ENCODE measurements at regions not wholly inside any gene's neighbourhood (a gene's known extent, or its start where the extent isn't known, plus 50 kb on each side); places are given as distances from the start of the nearest gene placed in this dataset.
A peak's percentile ranks its signal among the peaks of the same experiment; 100 is the strongest.

DNA sequence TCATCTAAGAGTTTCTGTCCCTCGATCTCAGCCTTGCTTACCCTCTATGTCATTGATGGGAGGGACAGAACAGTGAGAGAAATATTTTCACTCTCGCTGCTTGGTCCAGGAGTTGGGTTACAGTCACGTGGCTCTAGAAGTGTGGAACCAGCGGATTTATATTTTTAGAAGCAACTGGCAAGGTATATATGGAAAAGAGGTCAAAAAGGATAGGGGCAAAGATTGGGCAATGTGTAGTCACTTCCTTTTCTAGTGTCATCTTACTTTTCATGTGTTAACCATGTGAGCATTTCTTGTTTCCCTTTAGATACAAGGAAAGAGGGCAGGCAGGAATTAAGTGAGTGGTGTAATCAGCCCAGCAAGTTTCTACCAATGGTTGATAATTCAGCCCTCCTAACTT, 111.5 kb upstream of the ZNF366 start:
- DNase-seq: no peak

DNA sequence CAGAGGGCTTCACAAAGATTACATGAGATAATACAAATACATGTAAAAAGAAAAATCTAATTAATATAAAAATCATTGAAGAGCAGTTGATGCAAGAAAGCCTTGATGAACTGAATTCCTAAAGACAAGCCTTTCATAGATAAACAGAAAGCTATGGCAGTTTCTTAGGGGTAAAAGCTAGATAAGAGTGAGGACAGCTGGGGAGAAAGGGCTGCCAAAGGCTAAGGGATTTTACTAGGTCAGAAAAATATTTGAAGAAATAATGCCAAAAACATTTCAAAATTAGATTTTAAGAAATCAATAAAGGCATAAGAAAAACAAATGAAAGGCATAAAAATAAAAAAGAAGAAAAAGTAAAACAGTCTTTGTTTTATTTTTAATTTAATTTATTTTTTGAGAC, 107.9 kb upstream of the ZNF366 start:
- no peak for DNase-seq

DNA sequence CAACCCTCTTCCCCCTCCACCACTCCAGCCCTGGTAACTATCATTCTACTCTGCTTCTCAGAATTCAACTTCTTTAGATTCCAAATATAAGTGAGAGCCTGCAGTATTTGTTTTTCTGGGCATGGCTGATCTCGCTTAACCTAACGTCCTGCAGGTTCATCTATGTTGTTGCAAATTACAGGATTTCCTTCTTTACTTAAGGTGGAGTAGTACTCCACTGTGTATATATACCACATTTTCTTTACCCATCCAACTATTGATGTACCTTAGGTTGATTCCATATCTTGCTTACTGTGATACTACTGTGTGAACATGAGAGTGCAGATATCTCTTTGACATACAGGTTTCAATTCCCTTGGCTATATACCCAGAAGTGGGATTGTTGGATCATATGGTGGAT, 106.3 kb upstream of the ZNF366 start:
- DNase-seq: no peak

DNA sequence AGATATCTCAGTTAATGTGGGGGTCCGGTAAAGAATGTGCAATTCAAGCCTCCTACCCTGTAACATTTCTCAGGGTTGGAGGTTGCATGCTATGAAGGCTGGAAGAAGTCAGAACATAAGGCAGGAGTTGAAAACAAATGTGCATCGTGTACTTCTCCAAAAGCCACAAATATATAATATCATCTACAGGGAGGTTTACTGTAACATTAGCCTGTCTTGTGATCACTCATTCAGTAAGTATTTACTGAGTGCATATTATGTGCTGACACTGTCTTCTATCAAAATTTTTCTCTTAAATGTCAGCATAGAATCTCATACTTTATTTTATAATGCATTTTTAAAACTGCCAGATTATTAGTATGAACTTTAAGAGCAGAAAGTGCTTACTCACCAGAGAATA, 105.6 kb upstream of the ZNF366 start:
- DNase-seq: no peak

DNA sequence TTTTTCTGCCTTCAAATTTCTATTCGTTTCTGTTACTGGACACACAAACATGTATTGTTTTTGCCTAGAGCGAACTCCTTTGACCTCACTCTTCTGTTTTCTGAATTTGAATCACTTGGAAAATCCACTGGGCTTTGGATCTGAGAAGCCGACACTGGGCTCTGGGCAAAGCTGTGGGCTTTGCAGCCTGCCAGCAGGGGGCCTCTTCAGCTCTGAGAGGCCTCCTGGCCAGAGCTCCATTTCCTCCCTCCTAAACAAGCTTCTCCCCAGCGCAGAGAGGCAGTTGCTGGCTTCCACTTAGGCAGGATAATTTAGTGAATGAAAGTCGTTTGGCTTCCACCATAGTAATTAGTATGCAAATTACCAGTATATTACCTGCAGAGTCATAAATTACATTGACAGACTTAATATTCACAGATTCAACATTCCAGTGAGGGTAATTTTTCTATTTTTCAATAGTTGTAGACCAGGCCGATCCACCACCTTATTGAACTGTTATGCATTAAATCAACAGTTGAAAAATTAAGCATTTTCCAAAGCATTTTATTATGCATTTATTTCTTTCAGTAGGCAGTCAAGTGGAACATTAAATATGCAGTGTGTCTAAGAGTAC, 104.0 kb upstream of the ZNF366 start:
- DNase-seq: peak; percentile 61

DNA sequence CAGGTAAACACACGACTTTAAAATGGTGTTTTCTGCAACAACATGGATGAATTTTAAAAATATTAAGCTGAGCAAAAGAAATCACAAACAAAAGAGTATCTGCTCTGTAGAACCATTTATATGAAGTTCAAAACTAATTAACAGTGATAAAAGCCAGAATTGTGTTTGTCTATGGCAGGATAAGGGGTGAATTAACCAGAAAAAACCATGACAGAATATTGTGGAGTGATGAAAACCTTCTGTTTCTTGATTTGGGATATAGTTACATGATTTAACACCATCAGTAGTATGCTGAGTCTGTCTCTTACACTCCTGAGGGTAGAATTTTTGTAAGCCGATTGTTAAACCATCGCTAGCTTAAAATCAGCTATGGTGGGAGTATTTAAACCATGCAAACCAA, 101.7 kb upstream of the ZNF366 start:
- DNase-seq: no peak

DNA sequence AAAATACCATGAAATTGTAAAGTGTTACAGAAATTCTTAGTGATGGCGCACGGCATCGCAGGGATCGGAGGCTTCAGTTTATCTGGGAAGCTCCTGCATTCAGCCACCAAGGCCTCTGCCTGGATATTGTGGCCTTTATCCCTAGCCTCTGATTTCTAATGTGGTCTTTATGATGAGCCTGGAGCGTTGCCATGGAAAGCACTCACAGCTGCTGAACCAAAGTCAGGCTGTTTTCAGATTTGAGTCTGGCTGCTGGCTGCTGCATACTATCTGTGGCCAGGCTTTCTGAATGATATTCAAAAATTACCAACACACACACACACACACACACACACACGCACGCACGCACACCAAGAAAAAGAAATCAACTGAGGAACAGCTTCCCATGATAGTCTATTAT, 101.1 kb upstream of the ZNF366 start:
- DNase-seq: no peak

DNA sequence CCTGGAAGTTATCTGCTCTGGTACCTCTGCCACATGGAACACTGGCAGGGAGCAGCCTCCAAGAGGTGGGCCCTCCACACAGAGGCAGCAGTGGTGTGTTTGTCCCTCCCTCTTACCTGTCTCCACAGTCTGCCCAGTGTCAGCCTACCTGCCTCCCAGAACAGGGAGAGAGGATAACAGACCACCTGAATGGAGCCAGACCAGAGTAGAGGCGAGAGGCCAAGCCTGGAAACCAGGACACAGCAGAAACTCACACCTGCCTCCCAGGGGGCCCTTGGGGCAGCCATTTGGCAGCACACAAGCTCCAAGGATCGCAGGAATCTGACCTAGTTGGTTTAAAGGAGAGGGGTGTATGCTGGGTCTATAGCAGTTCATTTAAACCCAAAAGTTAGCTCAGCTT, 100.2 kb upstream of the ZNF366 start:
- DNase-seq: no peak

DNA sequence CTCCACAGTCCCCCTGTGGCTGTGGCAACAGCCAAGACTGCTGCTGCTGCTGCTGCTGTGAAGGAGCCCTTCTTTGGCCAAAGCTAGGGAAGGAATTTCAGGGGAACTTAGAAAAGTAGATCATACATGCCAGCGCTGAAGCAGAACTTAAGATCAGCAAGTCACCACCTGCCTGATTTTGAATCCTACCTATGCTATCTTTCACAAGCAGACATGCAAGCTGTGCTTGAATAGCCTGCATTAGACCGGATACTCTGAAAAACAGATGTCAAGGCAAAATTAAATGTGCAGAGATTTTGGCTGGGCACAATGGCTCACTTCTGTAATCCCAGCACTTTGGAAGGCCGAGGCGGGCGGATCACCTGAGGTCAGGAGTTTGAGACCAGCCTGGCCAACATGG, 99.3 kb upstream of the ZNF366 start:
- DNase-seq: no peak

DNA sequence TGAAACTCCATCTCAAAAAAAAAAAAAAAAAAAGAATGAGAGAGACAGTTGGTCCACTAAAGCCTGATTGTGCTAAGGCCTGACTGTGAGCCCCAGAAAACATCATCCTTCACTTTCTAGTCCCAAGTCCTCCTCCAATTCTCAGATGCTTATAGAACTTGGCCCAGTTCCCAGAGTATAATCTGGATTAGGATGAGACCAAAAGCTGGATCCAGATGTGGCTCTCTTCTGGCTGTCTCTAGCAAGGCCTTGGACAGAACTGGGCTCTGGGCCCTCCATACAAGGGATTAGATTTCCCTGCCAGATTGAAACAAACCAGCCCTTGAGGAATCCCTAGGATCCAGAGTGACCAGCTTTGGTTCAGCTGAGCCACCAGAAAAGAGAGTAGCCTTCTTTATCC, 98.4 kb upstream of the ZNF366 start:
- DNase-seq: no peak

DNA sequence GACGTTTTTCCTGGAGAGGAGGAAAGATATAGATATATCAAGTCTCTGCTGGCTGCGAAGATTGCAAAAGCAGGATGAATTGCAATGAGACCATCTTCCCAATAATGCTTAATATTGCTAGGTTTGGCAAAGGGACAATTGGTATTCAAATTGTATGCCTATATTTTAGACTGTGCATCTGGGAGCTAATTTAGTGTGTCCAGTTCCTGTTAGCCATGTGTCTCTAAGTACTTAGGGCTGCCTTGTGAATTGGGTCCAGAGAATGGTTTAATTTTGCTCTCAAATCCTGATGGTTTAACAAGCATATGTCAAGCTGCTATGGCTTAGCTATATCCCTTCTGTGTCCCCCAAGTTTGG, 97.6 kb upstream of the ZNF366 start:
- no peak for DNase-seq

DNA sequence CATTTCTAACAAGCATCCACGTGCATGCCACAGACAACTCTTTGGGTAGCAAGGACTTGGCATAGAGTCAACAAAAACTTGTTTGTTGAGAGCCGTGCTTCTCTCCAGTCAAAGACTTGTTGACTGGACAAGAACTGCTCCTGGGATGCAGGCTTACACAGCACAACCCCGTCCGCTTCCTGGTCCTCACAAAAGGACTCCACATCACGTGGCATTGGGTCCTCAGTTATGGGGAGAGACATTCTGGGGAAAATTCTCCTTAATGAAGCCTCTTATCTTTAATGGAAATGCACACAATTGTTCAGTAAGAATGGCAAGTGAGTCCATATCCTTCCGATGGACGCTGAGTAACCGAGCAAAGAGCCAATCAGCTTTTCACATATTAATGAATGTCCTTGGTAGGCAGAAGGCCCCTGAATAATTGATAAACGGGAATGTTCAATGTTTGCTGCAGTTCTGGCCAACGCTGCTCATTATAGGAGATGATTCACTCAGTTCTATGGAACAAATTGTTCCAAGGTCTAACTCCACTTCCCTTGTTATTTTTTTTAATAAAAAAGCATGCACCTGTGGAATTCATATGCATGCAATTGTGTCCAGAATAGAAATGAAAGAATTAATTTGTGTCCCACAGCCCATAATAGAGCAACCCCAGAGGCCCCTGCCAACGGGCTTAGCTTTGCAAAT, 97.0 kb upstream of the ZNF366 start:
- DNase-seq: no peak

DNA sequence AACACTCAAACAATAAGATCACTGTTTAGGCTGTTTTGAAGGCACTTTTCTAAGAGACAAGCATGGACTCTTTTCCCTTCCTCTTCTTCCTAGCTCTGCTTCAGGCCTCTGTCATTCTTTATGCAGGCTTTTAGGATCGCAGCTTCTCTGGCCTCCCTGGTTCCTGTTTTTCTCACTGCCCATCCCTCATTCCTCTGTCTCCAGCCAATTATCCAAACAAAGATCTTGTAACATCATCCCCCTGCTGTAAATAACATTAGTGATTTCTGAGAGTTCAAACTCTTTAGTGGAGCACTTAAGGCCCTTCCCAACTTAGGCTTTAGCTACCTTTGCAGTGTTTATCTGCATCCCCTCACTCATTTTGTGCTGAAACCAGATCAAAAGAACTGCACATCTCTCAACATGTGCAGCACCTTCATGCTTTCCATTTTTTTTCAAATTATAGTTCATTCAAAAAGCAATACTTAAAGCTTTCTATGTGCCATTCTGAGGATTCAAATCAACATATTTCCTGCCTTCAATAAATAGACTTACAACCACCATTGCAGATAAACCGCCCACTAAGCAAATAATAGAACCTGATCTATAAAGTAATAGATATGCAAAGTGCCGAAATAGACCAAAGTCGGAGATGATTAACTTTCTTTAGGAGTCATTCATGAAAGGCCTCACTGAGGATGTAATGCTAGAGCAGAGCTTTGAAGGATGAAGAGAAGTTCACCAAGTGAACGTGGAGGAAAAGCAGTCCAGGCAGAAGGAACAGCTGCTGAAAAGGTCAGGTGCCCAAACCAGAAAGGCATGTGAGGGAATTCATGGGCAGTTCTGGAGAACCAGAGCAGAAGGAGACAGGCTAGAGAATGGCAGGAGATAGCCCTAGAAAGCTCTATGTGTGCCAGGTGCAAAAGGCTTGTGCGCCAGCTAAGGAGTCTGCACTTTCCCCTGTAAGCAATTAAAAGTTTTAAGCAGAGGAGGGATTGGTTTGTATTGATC, 95.8 kb upstream of the ZNF366 start:
- no peak for DNase-seq

DNA sequence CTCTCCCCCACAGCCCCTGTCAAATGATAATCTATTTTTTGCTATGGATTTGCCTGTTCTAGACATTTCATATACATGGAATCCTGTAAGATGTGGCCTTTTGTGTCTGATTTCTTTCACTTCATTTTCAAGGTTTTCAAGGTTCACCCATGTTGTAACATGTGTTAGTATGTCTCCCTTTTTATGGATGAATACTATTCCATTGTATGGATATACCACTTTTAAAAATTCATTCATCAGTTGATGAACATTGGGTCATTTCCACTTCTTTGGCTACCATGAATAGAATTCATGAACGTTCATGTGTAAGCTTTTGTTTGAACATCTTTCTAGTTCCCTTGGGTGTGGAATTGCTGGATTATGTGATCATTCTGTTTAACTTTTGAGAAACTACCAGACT, 94.7 kb upstream of the ZNF366 start:
- no peak for DNase-seq

DNA sequence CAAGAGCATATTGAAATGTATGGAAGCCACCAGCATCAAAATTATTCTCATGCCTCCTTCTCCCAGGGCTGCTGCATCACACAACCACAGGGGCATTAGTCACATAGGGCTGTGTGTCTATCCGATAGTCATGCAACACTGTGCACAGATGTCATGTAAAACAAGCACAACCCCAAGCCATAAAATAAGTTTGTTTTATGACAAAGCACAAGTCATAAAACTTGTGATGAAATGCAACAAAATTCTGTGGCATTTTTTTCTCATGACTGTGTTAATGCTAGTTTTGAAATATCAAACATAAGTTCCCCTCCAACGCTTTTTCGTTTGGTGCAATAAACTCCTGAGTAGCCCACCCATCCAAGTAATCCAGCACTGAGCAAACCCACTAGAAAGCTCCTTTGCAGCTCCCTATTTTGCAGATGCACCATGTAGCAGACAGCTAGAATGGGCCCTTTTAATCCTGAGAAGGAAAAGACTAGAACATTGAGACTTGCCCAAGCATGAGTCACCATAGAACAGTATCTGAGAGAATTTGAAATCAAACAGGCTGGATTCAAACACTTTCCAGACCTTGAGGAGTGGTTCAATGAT, 93.3 kb upstream of the ZNF366 start:
- DNase-seq: no peak

DNA sequence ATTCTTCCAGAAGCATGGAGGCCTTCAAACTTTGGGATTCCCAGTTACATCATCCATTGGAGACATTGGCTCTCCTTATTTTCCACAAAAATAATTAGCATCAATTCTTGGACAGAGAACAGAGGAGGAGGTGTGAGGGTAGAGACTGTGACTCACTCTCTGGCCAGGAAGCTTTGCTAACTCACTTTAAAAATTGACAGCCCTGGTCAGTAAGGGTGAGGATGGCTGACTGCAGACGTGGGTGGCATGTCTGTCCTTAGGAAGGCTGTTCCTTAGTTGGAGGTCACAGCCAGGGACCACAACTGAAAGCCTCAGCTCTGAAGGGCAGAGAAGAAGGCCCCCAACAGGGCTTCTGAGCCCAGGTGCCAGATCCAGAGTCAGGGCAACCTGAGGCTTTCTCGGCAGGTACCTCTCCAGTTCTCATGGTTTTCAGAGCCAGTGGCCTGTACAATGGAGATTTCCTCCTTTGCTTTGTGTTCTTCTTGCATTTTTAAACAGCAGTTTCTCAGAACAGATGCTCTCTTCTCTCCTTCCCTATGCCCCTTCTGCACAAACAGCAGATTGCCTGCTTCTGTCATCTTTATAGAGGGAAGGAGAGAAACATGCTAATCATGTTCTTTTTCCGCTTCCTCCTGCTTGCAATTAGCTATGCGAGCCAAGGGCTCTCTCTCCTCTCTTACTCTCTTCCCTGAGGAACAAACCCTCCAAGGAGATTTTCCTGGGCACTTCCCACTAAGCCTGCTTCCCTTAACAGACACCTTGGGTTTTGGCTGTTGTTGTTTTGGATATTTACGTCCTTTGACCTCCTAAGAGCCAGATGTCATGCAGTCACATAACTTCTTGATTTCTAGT, 92.5 kb upstream of the ZNF366 start:
- DNase-seq: no peak

DNA sequence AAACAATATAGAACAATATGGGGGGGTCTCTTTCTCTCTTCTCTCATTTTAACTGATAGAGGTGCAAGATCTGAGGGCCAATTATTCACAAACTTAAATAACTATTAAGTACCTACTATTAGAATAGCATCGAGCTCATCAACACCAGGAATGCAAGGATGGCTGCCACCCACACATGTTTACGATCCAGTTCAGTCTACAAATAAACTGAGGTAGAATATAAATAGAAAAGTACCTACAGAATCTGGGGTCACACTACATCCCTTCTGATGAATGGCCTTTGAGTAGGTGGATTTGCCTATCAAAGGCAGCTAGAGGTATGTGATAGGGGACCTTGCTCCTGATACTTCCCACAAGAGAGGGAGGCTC, 91.8 kb upstream of the ZNF366 start:
- DNase-seq: no peak

DNA sequence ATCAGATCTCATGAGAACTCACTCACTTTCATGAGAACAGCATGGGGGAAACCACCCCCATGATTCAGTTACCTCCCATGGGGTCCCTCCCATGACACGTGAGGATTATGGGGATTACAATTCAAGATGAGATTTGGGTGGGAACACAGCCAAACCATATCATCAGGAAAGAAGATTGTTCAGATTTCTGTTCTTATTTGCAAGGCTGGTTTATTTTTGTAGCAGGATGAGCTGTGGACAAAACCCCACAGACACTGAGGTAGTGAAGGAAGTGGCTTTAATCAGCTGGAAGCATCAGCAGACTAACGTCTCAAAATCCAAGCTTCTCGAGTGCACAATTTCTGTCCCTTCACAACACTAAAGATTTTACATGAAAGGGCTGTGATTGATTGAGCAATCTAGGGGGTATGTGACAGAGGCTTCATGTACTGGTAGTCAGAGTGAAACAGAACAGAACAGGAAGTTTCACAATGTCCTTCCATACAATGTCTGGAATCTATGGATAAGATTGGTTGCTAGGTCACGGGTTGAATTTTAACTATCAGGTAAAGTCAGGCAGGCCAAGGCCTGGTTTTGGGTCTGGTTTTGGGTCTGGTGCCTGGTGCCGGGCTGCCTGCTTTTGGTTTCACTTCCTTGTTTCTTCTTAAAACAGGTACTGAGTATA, 91.3 kb upstream of the ZNF366 start:
- no peak for DNase-seq

DNA sequence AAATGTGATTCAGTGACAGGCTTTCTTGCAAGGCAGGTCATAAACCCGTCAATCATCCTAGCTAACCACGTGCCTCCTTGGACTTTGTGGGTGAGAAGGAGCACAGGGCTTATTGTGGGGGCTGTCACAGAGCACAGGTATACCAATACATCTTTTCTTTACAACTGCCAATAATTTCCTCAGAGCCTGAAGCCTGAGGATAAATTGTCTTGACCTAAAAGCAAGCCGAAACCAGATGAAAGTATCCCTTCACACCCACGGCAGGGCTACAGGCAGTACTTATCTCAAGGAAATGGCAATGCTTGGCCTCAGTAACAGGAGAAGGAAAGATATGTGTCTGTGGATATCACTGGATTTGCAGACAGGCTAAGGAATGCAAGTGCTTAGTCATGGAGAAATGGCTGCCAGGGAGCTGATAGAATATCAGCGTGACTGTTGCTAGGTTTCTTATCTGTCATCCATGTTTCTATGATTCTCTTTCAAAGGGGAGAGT, 90.3 kb upstream of the ZNF366 start:
- no peak for DNase-seq

DNA sequence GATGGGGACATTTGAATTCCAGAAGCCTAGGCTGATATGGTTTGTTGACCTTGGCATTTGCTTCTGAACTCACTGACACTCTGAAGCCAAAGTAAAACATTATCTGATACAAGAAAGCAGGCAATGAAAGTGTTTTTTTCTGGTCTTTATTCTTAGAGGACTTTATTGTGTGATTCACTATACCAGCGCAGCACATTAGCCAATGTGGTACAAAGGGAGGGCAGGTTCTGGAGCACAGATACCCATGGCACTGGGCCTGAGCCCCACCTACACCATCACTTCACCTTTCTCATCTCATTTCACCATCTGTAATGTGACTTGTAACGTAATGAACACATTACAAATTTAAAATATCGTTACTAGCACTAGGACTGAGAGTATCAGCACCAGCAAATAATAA, 89.7 kb upstream of the ZNF366 start:
- DNase-seq: no peak

DNA sequence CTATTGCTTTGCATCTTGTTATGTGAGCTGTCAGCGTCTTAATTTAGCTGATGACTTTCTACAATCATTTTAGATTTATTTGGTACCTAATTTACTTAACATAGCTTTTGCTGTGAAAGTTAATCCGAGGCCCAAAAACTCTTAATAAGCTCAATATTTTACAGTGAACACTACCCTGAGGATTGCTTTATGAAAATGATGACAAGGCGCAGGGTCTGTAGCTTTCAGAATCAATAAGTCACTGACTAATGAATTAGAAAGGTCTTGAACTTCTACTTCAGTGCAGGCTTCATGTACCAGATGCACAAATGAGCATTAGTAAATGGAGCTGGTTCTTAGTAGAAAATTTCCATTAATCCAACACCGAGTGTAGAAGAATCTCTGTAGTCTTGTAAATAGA, 81.4 kb upstream of the ZNF366 start:
- no peak for DNase-seq
